SW480 (cell line): ENCODE measurements at regions not wholly inside any gene's neighbourhood (a gene's known extent, or its start where the extent isn't known, plus 50 kb on each side); places are given as distances from the start of the nearest gene placed in this dataset.

Experiments
- DNase-seq: peaks from one replicate; pipeline ENCODE4 v3.0.0-alpha.2; 2016; ENCODE audit warnings: low spot score

DNA sequence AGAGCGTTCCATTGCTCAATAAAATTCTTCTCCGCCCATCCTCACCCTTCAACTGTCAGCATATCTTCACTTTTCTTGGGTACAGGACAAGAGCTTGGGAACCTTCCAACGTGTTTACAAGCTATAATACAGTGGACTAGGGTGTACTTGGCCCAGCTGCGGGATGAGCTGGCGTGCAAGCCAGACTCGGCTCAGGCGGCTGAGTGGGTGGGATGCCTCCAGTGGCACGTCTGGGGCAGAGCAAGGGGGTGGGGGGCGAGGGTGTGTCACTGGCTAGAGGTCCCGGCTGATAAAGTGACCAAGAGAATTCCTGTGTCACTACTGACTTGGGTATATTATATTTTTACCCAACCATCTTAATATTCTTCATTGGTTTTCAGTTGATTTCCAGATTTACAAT is 179.7 kb downstream of the EVA1A start:
- DNase-seq = no peak

DNA sequence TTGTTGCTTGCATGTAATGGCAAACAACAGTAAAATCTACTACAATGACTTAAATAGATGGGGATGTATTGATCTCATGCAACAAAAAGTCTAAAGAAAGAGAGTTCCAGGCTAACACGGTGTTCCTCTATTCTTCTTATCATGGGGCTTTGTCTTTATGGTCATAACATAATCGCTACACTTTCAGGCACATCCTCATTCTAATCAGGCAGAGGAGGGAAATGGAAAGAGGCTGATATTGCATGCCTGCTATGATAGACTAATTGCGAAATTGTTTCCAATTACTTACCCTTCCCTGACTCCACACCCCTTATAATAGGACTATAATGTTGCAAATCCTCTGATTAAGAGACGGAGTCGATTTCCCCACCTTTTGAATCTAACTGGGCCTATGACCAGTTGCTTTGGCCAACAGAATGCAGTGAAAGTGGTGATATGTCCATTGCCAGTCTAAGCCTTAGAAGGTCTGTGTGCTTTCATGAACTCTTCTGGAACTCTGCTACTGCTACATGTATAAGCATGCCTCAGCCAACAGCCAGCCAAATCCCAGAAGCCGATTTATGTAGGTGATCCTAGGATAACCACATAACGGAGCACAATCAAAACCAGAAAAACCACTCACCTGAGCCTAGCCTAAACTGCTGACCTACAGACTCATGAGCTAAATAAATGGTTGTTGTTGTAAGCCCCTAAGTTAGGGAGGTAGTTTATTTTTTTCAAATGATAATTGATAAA is 180.3 kb upstream of the TACR1 start:
- no peak for DNase-seq

DNA sequence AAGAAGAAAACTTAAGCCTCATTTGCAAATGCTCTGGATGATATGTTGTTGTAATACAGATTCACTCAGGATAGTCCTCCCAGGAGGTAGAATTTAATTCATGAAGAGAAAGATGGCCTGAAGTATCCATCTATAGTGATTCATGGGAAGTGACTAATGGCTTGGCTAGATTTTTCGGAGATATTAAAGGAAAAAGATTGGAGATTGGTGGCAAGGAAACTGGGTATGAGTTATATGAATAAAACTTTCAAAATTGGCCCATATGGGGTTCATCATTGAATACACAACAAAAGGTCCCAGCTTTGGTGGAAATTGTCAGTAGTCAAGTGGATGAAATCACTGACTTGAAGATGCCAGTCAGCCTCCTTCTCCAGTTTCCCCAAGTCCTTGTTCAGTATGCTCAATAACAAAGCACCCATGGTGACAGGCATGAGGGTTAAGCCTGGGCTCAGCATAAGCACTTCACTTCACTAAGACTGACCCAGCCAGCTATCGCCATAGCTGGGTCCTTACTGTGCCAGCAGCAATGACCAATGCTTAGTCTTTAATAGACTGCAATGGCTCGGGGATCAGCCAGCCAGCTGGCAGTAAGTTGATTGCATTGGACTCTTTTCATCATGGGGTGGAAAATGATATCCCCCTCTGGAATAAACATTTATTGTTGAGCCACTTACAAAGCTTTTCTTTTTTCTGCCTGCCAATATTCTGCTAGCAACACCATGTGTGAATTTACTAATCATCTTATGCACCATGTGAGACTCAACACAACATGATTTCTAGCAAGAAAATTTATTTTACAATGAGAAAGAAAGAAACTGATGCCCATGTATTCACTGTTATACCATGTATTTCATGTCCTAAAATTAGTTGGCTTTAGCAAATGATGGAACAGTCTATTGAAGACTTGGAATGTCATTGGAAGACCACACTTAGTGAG is 176.6 kb upstream of the TACR1 start:
- no peak for DNase-seq

DNA sequence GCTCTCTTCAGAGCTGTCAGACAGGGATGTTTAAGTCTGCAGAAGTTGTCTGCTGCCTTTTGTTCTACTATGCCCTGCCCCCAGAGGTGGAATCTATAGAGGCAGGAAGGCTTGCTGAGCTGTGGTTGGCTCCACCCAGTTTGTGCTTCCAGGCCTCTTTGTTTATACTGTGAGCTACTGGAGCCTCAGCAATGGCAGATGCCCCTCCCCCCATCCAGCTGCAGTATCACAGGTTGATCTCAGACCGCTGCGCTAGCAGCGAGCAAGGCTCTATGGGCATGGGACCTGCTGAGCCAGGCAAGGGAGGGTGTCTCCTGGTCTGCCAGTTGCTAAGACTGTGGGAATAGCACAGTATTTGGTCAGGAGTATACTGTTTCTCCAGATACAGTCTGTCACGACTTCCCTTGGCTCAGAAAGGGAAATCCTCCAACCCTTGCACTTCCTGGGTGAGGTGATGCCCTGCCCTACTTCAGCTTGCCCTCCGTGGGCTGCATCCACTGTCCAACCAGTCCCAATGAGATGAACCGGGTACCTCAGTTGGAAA is 175.2 kb upstream of the TACR1 start:
- peak; percentile 82 for DNase-seq

DNA sequence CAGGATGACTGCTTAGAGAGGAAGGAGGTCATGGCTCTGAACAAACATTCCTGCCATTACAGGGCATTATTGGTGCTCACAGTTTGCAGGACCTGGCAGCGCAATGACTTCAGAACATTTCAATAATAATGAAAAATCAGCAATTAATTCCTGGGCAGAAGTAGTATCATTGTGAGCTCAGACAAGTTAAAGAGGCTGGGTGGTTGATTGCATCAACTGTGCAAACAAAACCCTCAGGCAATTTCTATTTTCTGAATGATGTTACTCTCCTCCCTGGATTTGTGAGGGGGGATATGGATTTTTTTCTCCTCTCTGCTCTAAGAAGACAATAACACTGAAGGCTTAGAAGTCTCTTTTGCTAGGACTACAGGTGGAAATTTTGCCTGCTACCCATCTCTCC is 168.1 kb upstream of the TACR1 start:
- DNase-seq = no peak

DNA sequence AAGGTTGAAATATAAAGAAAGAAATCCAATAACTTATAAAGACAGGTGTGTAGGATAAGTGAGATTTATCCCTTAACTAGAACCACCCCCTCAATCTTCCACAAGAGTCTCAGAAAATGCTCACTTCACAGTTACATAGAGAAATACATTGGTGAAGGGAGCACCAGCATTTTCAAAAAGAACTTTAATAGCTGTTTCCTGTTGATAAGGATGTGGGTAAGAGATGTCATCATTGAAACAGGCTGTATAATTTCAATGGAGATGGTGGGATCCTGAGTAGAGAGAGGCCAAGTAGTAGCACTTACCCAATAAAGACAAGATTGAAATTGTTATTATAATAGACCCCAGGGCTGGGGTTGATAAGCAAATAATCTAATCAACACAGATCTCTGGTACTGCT is 162.2 kb upstream of the TACR1 start:
- no peak for DNase-seq

DNA sequence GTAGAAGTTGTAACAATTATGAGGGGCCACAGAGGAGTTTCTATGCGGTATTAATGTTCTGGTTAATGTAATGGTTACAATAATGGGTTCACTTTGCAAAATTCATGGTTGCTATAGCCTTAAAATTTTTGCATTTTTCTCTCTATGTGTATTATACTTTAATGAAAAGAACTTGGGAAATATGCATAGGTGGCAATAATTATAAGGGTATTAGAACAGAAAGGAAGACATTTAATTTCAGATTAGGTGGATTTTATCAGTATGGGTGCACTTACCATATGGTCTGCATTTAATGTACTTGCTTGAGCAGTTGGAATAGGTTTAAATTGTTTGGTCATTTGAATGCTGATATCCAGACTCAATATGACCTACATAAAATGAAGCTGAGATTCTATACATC is 161.6 kb upstream of the TACR1 start:
- no peak for DNase-seq

DNA sequence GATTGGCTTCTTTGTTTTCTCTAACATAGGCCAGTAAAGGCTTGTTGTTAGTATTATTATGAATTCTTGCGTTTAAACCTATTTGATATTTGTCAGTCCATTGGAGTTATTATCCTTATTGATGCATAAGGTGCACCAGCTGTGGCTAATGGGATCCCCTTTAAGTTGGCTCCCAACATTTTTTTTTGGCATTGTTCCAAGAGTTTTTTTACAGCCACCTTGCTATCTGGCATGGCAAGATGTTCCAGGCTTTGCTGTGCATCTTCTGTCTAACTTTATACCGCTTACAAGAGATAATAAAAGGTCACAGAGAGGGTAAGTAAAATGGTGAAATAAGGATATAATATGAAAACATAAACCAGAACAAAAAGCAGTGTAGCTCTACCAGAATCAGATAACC is 157.5 kb upstream of the TACR1 start:
- DNase-seq = no peak

DNA sequence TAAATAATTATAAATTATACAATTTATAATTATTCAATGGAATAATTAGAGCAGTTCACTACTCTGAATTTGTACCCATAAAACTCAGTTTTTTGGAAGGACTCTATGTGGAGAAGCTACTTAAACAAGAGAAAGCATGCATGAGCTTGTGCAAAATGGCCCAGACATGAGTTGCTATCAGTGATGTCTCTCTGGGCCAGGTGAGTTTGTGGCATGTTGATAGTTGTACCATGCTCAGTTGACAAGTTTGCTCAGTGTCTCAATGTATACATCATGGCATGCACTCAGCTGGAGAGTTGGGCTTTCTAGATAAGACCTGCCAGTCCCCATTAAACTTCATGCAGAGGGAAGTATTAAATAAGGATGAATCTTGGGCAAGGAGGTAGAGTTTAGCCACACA is 153.8 kb upstream of the TACR1 start:
- DNase-seq = no peak

DNA sequence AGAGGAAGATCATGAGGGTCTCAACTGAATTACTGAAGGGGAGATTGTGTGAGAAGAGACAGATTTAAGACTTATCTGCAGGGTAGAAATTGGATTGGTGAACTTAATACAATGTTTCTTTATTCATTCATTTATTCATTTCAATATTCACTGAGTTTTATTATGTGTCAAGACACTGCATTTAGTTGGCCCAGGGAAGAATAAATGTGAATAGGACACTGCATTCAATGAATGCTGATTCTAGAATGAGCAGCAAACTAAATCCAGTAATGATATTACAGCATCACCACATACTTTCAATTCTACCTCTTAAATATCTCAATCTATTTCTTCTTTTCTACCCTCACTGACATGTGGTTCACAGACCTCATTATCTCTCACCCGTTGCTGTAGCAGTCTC is 149.0 kb upstream of the TACR1 start:
- DNase-seq = no peak

DNA sequence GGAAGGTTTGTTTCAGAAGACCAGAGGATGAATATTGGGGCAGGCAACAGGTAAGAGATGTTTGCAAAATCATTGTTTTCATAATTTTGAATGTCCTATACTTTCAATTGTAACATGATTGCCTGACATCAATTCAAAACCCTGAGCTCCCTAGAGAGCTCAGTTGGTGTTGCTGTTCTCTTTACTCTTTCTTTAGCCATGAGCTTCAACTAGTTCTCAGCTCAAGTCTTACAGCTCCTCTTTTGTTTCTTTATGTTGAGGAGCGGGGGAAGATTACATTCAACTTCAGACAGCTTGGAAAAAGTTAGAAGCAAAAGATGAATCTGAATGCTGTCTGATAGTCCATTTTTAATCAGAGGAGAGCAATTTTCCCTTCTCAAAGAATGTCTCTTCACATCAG is 144.8 kb upstream of the TACR1 start:
- no peak for DNase-seq

DNA sequence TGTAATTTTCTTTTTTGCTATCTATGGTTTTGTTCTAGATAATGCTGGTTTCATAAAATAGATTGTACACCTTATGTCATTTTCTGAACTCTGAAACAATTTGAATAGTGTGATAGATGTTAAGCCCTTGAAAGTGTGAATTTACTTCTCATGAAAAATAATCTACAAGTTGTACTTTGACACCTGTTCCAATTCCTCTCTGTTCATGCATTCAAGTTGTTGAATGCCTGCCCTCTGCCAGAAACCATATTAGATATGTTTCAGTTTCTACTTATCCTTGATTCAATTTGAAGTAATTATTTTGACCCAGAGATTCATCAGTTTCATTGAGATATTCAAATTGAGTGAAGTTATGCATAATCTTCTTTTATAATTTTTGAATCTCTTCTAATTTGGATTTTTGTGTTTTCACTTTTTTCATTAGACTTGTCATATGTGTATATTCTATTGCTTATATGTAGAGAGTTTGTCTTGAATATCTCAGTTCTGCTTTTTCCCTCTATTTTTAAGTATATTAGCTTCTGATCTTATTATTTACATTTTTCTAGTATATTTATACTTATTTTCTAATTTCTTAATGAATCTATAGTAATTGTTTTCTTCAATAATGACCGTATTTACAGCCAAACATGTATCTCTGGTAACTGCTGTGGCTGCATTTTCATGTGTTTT is 143.3 kb upstream of the TACR1 start:
- no peak for DNase-seq

DNA sequence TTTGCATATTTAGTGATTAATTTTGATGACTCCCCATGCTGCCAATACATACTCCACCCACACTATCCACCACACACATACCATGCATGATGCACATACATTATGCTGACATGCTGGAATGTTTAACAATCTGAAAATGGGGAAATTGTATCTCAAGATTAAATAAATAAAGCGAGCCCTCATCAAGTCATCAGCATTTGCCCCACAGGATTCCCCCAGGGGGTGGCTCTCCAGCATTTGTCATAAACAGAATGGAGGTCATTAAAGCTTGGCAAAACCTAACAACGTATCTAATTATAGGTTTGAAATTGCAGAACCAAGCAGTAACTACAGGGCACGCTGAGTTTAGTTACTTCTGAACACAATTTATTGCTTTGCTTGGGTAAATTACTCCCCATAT is 141.2 kb upstream of the TACR1 start:
- DNase-seq = no peak

DNA sequence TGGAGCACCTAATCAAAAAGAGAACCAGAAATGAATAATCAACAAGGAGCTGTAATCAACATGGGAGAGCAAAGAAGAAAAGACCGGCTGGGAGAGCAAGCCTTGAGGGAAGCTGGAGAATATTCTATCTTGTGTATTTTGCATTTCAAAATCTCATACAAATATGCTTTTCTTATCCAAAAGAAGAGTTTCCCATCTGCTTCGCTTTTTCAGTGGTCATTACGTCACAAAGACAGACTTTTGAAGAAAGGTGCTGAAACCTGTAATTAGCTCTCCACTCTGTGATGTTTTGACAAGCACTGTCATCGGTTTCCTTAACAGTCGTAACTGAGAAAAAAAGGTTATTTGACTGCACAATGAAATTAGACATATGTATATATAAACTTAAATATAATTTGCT is 139.1 kb upstream of the TACR1 start:
- no peak for DNase-seq

DNA sequence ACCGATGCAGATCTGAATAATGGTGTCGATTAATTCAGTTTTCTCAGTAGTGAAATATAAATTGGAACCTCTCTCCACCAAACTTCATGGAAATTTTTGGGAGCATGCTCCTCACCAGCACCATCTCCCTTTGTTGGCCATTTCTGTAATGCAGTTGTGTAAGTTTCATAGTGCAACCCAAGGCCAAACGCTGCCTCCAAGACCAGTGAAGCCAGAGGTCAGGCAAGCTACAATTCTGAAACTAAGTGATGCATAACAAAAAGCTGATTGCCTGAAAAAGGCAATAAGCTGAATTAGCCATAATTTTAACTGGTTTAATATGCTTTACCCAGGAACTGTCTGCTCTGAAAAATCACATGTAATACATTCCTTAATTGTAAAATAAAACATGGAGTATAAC is 138.3 kb upstream of the TACR1 start:
- no peak for DNase-seq

DNA sequence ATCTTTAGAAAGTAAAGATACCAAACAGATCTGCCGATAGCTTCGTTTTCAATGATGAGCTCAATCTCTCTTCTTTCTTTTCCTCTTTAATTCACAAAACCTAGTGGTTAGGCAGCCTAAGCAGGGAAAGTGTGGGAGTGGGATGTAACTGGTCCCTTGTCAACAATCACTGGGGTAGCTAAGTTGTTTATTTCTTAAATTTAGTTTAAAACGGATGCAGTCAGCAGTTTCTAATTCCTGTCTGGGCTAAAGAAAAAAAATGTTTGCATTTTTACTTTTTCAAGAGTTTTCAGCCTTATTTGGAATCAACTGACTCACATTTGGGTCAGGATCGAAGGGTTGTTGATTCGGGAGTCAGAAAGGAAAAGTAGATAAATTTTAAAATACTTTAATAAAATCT is 137.7 kb upstream of the TACR1 start:
- no peak for DNase-seq

DNA sequence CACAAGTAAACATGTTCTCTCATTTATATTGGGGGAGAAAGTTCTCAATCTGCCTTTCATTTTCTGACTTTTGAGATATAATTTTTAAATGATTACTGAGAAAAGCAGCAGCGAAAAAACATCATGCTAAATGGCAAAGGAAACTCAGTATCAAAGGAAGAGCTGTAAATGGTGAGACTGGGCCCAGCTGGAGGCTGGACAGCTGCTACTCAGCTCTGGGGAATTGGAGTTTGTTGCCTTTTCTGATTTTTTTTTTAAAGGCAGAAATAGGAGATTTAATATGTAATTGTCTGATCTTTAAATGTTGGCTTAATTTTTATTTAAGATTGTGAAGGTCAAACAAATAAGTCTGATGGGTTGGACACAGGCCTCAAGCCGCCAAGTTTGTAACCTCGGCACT is 137.1 kb upstream of the TACR1 start:
- no peak for DNase-seq

DNA sequence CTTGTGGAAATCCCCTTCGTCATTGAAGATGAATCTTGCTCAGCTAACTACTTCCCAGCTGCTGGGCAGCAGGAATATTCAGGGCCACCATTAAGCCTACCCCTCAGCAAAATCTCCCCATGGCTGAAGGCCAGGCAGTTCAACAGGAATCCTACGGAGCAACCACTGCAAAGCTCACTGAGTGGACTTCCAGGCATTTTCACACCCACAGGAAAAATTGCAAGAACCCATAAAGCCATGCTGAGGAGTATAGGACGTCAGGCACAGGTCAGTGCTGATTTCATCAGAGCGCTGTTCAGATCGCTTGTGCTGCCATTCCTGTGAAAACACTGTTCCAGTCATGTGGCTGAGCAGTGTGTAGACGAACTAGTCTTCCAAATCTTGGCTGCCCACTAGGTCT is 134.8 kb upstream of the TACR1 start:
- no peak for DNase-seq

DNA sequence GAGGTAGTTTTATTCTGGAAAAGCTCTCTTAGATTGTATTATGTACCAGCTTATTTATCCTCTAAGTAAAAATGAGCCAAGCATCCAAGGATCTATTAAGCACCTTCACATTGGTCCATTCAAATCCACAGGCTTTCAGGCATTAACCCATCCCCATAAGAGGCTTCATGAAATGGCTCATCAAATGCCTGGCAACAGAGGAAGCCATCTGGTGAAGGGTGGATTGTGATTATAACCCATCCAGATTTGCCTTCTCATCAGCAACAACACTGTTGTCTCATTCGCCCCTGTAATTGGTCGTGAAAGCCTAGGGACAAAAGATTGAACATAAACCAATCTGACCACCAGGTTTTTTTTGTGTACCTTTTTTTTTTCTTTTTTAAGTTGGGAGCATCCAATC is 134.3 kb upstream of the TACR1 start:
- no peak for DNase-seq

DNA sequence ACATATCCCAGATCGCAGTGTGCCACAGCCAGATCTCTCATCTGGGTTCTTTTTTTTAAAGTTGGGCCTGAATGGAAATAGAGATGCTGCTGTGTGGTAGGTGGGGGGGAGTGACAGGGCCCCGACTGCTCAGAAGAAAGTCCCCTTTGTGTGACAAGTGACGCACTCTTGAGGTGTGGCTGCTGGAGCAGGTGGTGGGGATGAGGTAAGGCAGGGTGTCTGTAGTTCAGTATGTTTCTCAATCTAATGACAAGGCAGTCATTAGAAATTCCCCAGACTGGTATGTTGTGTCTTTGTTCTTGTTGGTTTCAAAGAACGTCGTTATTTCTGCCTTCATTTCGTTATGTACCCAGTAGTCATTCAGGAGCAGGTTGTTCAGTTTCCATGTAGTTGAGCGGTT is 128.8 kb upstream of the TACR1 start:
- no peak for DNase-seq

DNA sequence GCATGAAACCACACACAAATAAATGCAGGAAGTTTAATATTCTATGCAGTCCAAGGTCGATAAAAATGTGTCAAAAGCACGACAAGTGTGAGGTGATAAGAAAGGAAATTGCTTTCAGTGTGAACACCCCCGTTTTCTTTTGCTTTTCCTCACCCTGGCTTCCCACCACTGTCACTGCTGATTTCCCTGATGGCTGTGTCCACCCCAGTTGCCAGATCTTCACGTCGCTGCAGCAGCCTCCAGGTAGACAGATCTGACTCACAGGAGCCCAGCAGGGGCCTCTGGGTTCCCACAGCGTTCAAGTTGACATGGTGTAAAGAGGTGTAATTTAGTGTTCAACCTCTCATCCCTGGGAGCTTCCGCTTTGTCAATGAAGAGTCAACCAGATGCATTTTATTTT is 128.0 kb upstream of the TACR1 start:
- DNase-seq = no peak

DNA sequence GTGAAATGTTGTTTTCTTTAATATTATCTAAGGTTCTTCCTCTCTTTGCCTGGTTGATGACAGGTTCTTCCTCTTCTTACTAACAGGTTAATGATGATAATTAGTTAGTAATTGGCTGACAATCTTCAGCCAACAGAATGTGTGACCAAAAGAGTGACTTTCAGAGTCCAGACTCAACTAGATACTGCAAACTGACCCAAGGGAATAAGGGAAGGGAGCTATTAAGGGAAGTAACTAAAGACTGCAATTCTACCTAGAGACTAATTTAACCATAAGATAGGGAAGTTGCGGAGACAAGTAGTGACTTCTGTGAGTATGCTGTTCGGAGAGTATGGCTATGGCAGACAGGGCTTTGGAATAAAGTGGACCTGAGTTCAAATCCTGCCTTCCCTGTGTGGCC is 127.3 kb upstream of the TACR1 start:
- no peak for DNase-seq

DNA sequence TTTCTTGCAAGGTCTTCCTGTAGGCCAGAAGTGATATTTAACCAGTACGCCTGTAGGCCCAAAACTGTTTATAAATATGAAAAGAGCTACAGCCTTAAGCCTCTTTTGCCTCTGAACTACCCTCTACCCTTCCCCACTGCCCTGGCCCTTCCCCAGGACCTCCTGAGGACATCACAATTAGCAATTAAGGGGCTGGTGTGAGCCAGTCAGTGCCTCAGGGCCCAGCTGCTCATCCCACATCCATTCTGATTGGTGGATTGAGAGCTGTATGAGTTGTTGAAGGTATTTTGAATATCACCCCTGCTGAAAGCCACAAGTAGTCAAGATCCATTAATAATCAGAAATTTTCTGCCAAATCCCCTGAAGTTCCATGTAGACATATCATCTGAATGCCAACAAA is 126.3 kb upstream of the TACR1 start:
- no peak for DNase-seq
